NCI-H2029 (cell line): ENCODE measurements at regions not wholly inside any gene's neighbourhood (a gene's known extent, or its start where the extent isn't known, plus 50 kb on each side); places are given as distances from the start of the nearest gene placed in this dataset.

ENCODE experiments used
- DNase-seq: peaks from one replicate; lab custom pipeline; 2025; lab: John Stamatoyannopoulos, UW

- no peak for DNase-seq
Observed at GRCh38 chr20:58111310-58112016, 117.0 kb downstream of the ANKRD60 start.

GRCh38 chr20:58109918-58110635 is 118.4 kb downstream of the ANKRD60 start:
- DNase-seq, result no peak

DNA sequence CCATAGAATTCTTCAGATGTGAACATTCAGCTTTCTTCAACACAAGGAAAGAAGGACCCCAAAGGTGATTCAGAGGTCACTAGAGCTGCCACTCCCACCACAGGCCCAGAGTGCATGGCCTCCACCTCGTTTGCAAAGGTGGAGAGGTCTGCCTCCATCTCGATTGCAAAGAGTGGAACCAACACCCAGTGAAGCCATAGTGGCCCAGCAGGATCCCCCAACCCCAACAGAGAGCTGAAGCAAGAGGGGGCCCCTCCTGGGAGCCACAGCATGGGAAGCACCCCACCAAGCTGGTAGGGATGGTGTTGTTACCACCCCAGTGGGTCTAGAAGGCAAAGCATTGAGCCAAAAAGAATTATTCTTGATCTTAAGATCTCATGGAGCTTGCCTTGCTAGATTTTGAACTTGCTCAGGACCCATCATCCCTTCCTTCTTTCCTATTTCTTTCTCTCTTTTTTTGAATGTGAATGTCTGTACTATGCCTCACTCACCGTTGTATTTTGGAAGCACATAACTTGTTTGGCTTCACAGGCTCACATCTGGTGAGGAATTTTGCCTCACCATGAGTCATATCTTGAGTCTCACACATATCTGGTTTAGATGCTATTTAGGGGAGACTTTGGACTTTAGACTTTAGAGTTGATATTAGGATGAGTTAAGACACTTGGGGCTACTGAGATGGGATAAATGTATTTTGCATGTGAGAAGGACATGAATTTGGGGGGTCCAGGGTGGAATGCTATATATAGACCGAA is 119.2 kb downstream of the ANKRD60 start:
- DNase-seq, result no peak

DNA sequence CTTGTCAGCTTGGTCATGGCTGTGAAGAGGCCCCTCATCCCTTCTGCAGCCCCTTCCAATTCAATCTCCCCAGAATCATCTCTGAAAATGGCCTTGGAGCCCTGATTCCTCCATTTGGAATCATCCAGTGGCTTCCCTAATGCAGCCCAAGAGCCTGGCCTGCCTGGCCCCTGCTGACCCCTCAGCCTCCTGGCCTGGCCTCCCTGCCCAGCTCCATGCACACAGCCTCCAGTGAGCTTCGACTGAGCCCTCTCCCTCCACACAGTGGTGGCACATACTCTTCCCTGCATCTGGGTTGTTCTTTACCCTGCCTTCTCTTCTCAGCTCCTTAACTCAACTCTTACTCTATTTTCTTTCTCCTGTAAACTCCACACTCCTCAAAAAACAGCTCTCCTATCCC is 120.9 kb downstream of the ANKRD60 start:
- DNase-seq, result no peak

- DNase-seq, result no peak
Observed at GRCh38 chr20:58106143-58106750, 122.2 kb downstream of the ANKRD60 start.

GRCh38 chr20:58103961-58104360 is 124.5 kb downstream of the ANKRD60 start:
- DNase-seq, result no peak

GRCh38 chr20:58103517-58103904 is 124.9 kb downstream of the ANKRD60 start:
- DNase-seq, result no peak

- DNase-seq, result no peak
Observed at GRCh38 chr20:58102744-58103516, 125.5 kb downstream of the ANKRD60 start.

- DNase-seq, result no peak
Observed at GRCh38 chr20:58102261-58102660, 126.2 kb downstream of the ANKRD60 start.

- no peak for DNase-seq
Observed at GRCh38 chr20:58100731-58101356, 127.6 kb downstream of the ANKRD60 start.

- DNase-seq, result no peak
Observed at GRCh38 chr20:58099956-58100730, 128.3 kb downstream of the ANKRD60 start.

DNA sequence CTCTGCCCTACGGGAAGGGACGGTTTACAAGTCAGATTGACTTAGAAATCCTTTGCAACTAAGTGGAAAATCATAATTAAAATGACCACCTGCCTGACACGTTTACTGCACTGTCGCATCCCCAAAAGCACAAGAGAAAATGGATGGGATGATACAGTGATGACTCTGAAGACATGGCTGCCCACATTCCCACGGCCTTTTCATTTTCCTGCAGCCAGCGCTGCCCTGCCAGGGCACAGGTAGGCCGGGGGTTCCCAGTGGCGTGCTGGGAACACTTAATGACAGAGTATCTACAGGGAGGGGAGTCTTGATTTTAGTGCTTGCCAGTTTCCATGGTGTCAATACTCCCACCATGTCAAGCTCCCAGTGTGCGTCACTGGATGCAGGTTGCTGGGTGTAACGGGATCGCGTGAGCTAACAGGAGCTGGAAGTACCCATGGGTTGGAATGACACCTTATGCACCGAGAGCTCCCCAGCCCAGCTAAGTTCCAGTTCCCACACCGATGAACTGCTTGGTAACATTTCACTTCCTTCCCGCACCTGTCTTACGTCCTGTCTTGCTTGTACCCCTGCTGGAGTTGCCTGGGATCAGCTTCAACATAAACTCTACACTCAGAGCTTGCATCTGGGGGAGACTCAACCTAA is 129.0 kb downstream of the ANKRD60 start:
- no peak for DNase-seq

GRCh38 chr20:58098571-58098970 is 129.9 kb downstream of the ANKRD60 start:
- DNase-seq, result no peak

- no peak for DNase-seq
Observed at GRCh38 chr20:58097943-58098342, 130.5 kb downstream of the ANKRD60 start.

- DNase-seq, result no peak
Observed at GRCh38 chr20:58097429-58097828, 131.0 kb downstream of the ANKRD60 start.

DNA sequence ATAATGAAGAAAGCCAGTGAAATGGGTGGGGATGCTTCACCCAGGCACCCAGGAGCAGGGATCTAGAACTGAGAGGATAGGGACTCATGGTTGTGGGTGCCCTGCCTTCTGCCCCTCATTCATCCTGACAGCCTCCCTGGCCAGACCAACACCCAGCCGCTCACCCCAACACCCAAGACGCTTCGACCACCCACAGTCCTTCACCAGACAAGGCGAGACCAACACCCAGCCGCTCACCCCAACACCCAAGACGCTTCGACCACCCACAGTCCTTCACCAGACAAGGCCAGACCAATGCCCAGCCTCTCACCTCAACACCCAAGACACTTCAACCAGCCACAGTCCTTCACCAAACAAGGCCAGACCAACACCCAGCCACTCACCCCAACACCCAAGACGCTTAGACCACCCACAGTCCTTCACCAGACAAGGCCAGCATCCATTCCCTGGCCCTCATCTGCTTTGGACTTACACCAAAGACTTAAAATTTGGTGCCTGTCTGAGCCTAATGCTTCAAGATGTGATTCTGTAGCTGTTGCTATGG is 131.5 kb downstream of the ANKRD60 start:
- no peak for DNase-seq

DNA sequence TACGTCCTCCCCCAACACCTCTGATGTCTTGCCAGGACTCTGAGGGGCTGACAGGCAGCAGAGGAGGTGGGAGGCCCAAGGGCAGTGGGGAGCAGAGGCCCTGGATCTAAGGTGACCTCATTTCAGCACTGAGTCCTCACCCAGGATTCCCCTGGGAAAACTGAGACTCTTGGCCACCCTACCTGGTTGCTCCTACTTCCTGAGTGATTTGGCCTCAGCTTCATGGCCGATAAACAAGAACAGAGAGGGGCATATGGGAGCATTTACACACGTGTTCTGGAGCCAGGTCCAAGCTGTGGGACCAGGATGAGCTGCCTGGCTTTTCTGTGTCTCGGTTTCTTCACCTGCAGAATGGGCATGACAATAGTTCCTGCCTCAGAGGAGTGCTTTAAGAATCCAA is 133.8 kb downstream of the ANKRD60 start:
- no peak for DNase-seq

DNA sequence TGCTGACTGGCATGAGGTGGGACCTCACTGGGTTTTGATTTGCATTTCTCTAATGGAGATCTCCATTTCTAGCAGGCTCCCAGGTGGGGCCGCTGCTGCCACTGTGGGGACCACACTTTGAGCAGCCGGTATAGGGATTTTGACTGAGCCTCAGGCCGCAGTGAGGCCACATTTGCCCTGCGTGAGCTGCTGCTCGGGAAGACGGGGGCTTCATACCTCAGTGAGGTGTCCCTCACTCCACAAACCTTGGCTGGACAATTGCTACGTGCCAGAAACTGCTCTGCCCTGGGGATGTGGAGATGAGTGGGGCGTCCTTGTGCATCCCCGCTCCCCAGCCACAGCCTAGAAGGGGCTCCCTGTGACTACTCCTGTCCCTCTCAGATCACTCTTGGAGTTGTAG is 134.3 kb downstream of the ANKRD60 start:
- DNase-seq, result no peak

GRCh38 chr20:58092871-58093270 is 135.6 kb downstream of the ANKRD60 start:
- DNase-seq, result no peak

GRCh38 chr20:58092353-58092752 is 136.1 kb downstream of the ANKRD60 start:
- no peak for DNase-seq
